Osteoblast (primary cell): ENCODE measurements at regions not wholly inside any gene's neighbourhood (a gene's known extent, or its start where the extent isn't known, plus 50 kb on each side); places are given as distances from the start of the nearest gene placed in this dataset.

Source experiments
- DNase-seq: peaks from one replicate; pipeline ENCODE4 v3.0.0; 2011; ENCODE audit warnings: low spot score, mixed read lengths; ENCODE audit not compliant: insufficient read length; ENCODE audit errors: missing footprints
- H2AFZ ChIP-seq: 2 replicates; pipeline ENCODE4 v1.6.0; 2011; ENCODE audit warnings: mild to moderate bottlenecking, low read length
- H3K27ac ChIP-seq: 2 replicates; pipeline ENCODE4 v1.5.1; 2011; ENCODE audit warnings: mild to moderate bottlenecking, low read depth, low read length, moderate library complexity
- H3K27me3 ChIP-seq: 2 replicates; pipeline ENCODE4 v1.6.0; 2012; ENCODE audit warnings: mild to moderate bottlenecking, control low read depth, inconsistent platforms, low read length, moderate library complexity; ENCODE audit not compliant: insufficient read depth
- H3K36me3 ChIP-seq: 2 replicates; pipeline ENCODE4 v1.5.1; 2011; ENCODE audit warnings: mild to moderate bottlenecking, low read length, control low read depth, moderate library complexity; ENCODE audit not compliant: insufficient read depth
- H3K4me1 ChIP-seq: 2 replicates; pipeline ENCODE4 v1.5.1; 2011; ENCODE audit warnings: mild to moderate bottlenecking, low read length, control low read depth, moderate library complexity; ENCODE audit not compliant: insufficient read depth
- H3K4me2 ChIP-seq: 2 replicates; pipeline ENCODE4 v1.6.0; 2011; ENCODE audit warnings: mild to moderate bottlenecking, low read length; ENCODE audit not compliant: insufficient read depth
- H3K4me3 ChIP-seq: fragments of 200-600 bp; sonication (generic); 3 replicates; pipeline ENCODE4 v1.5.1; 2012; ENCODE audit warnings: mild to moderate bottlenecking, low read length, inconsistent platforms; ENCODE audit not compliant: insufficient read depth
- H3K79me2 ChIP-seq: 2 replicates; pipeline ENCODE4 v1.6.0; 2012; ENCODE audit warnings: mild to moderate bottlenecking, low read length, control low read depth, inconsistent platforms; ENCODE audit not compliant: insufficient read depth
- H3K9me3 ChIP-seq: 2 replicates; pipeline ENCODE4 v1.5.1; 2011; ENCODE audit warnings: low read depth, low read length, control low read depth
- H4K20me1 ChIP-seq: 2 replicates; pipeline ENCODE4 v1.6.0; 2012; ENCODE audit warnings: mild to moderate bottlenecking, low read length, control low read depth; ENCODE audit not compliant: insufficient read depth
- TF ChIP-seq, protein P1 (sequence below): IDR thresholded peaks from 2 replicates; pipeline ENCODE4 v1.5.1; 2011; ENCODE audit warnings: mild to moderate bottlenecking, low read depth, low read length, moderate library complexity; ENCODE audit errors: extremely low read depth

DNA sequence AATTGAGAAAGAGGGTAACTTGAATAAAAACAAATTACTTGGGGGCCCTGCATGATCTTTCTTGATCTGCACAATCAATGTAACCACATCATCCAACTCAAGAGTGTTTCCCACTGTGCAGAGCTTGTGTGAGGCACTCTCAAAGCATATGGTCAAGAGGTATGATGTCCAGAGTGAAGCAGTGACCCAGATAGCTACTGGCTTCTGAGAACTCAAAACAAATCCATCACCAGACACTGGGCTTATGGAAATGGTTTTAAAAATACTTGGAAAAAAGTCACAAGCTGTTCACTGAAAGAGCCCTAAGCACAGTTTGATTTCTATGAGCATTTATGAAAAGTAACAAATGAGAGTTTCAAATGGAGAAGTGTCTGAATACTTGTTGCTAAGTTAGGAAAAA is 361.0 kb downstream of the GRXCR1 start:
- no peaks in the 10 kb centered on the region for H3K4me1 ChIP-seq
- peaks cover 5% of the 10 kb centered on the region for H3K9me3 ChIP-seq
- H3K27ac ChIP-seq = no peak overlapping the region
- TF ChIP-seq, protein P1, sequence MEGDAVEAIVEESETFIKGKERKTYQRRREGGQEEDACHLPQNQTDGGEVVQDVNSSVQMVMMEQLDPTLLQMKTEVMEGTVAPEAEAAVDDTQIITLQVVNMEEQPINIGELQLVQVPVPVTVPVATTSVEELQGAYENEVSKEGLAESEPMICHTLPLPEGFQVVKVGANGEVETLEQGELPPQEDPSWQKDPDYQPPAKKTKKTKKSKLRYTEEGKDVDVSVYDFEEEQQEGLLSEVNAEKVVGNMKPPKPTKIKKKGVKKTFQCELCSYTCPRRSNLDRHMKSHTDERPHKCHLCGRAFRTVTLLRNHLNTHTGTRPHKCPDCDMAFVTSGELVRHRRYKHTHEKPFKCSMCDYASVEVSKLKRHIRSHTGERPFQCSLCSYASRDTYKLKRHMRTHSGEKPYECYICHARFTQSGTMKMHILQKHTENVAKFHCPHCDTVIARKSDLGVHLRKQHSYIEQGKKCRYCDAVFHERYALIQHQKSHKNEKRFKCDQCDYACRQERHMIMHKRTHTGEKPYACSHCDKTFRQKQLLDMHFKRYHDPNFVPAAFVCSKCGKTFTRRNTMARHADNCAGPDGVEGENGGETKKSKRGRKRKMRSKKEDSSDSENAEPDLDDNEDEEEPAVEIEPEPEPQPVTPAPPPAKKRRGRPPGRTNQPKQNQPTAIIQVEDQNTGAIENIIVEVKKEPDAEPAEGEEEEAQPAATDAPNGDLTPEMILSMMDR = no peak
- H3K4me3 ChIP-seq = no peak overlapping the region
- H3K79me2 ChIP-seq = no peaks in the 10 kb centered on the region
- H3K27me3 ChIP-seq = no peaks in the 10 kb centered on the region
- H3K4me2 ChIP-seq = no peak overlapping the region
- H2AFZ ChIP-seq = no peak overlapping the region
- no peak for DNase-seq
- H4K20me1 ChIP-seq = no peaks in the 10 kb centered on the region
- H3K36me3 ChIP-seq = no peaks in the 10 kb centered on the region

DNA sequence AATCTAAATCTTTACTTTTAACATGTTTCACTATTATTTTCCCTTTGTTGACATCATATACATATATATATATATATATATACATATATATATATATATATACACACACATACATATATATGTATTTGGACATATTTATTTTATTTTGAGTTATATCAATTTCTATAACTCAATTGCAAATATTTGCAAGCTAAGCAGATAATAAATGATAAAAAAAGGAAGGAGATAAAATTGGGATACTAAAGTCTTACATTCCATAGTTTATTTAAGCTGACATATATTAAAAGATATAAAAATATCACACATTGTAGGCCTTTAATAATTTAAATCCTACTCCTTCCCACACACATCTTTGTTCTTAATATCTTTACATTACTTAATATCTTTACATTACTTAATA is 372.2 kb downstream of the GRXCR1 start:
- Histone ChIP-seq H3K4me1 (no peaks in the 10 kb centered on the region), H3K79me2 (no peaks in the 10 kb centered on the region), H3K27me3 (no peaks in the 10 kb centered on the region), H3K36me3 (no peaks in the 10 kb centered on the region), H3K4me2 (no peak overlapping the region), H4K20me1 (no peaks in the 10 kb centered on the region), H3K4me3 (no peak overlapping the region), H3K9me3 (no peaks in the 10 kb centered on the region), H3K27ac (no peak overlapping the region), H2AFZ (no peak overlapping the region)
- TF ChIP-seq, protein P1 = no peak
- no peak for DNase-seq

DNA sequence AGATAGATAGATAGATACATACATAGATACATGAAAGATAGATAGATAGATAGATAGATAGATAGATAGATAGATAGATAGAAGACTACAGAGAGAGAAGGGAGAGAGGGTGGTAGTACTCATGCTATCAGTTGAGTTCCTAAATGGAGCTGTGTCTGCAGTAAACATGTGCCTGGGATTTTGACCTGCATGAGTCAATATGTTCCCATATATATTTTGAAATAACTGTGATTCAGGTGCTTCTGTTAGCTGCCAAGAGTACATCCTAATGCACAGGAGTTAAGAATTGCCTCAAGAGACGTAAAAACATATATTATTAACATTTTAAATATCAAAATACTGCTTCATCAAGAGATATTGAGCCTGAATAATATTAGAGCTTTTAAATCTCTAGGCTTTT is 379.4 kb downstream of the GRXCR1 start:
- no peak overlapping the region for H2AFZ ChIP-seq
- no peaks in the 10 kb centered on the region for H3K36me3 ChIP-seq
- H3K4me3 ChIP-seq = no peak overlapping the region
- no peak overlapping the region for H3K27ac ChIP-seq
- DNase-seq = no peak
- H3K4me1 ChIP-seq = no peaks in the 10 kb centered on the region
- TF ChIP-seq, protein P1 = no peak
- no peaks in the 10 kb centered on the region for H3K27me3 ChIP-seq
- H3K9me3 ChIP-seq = no peaks in the 10 kb centered on the region
- no peaks in the 10 kb centered on the region for H3K79me2 ChIP-seq
- no peaks in the 10 kb centered on the region for H4K20me1 ChIP-seq
- H3K4me2 ChIP-seq = no peak overlapping the region

DNA sequence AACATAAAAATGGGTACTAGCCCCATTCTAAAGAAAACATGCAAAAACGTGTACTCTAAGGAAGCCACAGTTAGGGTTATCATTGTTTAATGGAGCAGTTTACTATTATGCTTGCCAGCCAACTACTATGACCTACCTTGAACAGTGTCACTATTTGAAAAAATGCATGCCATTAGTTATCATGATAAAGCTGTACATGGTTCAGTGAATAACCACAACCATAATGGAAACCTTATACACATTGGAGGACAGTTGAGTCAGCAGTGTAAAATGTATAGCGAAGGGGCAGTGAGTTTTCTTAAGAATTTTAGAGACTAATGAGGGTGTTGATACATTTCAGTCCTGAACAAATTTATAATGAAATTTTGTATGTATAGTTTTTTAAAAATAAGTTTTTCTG is 381.9 kb downstream of the GRXCR1 start:
- Histone ChIP-seq H3K36me3 (no peaks in the 10 kb centered on the region), H3K4me1 (no peaks in the 10 kb centered on the region), H2AFZ (no peak overlapping the region), H3K4me2 (no peak overlapping the region), H3K27me3 (no peaks in the 10 kb centered on the region), H3K4me3 (no peak overlapping the region), H3K27ac (no peak overlapping the region), H4K20me1 (no peaks in the 10 kb centered on the region), H3K9me3 (no peaks in the 10 kb centered on the region), H3K79me2 (no peaks in the 10 kb centered on the region)
- TF ChIP-seq, protein P1 = no peak
- no peak for DNase-seq
